Vagina (tissue), 2 donors: ENCODE measurements at regions not wholly inside any gene's neighbourhood (a gene's known extent, or its start where the extent isn't known, plus 50 kb on each side); places are given as distances from the start of the nearest gene placed in this dataset.

Experiments
- CTCF ChIP-seq, 3 experiments: fragments of 450-650 bp in 2 of 3; fragments of 200-600 bp in 1 of 3; sonication (generic) in 1 of 3; IDR thresholded peaks; one replicate each; pipeline ENCODE4 v1.5.1; 2017 to 2019; ENCODE audit warnings: antibody characterized with exemption in 3 of 3, mild to moderate bottlenecking in 2 of 3, moderate library complexity in 2 of 3
- POLR2A ChIP-seq, 2 donors: fragments of 450-650 bp; IDR thresholded peaks; one replicate each; pipeline ENCODE4 v1.6.1; 2017; ENCODE audit warnings: antibody characterized with exemption in 2 of 2, mild to moderate bottlenecking in 2 of 2, moderate library complexity in 2 of 2
- POLR2AphosphoS5 ChIP-seq, 2 donors: sonication (generic); formaldehyde crosslinking; IDR thresholded peaks; one replicate each; pipeline ENCODE4 v1.9.0; 2017; ENCODE audit warnings: antibody characterized with exemption in 2 of 2, mild to moderate bottlenecking in 2 of 2, low read depth in 1 of 2; ENCODE audit not compliant: insufficient read depth in 1 of 2

DNA sequence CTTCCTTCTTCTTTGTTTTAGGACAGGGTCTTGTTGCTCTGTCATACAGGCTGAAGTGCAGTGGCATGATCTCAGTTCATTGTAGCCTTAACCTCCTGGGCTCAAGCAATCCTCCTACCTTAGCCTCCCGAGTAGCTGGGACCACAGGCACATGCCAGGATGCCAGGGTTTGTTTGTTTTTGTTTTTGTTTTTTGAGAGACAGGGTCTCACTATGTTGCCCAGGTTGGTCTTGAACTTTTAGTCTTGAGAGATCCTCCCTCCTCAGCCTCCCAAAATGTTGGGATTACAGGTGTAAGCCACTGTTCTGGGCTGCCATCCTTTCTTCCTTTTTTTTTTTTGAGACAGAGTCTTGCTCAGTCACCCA lies 56.5 kb upstream of the SLC45A1 start:
- TF ChIP-seq POLR2A (IDR thresholded peaks at IDR 0.05) (no peak), CTCF (IDR thresholded peaks at IDR 0.05) (no peak), POLR2AphosphoS5 (IDR thresholded peaks at IDR 0.05; ENCODE audit: insufficient read depth in 1 of 2, low read depth in 1 of 2) (no peak)
